Testis (tissue), 2 donors: ENCODE measurements at regions not wholly inside any gene's neighbourhood (a gene's known extent, or its start where the extent isn't known, plus 50 kb on each side); places are given as distances from the start of the nearest gene placed in this dataset.

ENCODE experiments used
- CTCF ChIP-seq, 3 experiments: fragments of 450-650 bp in 2 of 3; fragments of 200-600 bp in 1 of 3; sonication (generic) in 1 of 3; IDR thresholded peaks; one replicate each; pipeline ENCODE4 v1.5.1; 2016 to 2019; ENCODE audit warnings: antibody characterized with exemption in 3 of 3, mild to moderate bottlenecking in 2 of 3, moderate library complexity in 1 of 3
- POLR2A ChIP-seq: fragments of 450-650 bp; IDR thresholded peaks from one replicate; pipeline ENCODE4 v1.6.1; 2017; ENCODE audit warnings: antibody characterized with exemption, mild to moderate bottlenecking, moderate library complexity

GRCh38 chr4:12472087-12472486 lies 1012.1 kb downstream of the RAB28 start:
- no peak for TF ChIP-seq CTCF (IDR thresholded peaks at IDR 0.05)
- no peak for TF ChIP-seq POLR2A
